PC-3 (cell line): ENCODE measurements at regions not wholly inside any gene's neighbourhood (a gene's known extent, or its start where the extent isn't known, plus 50 kb on each side); places are given as distances from the start of the nearest gene placed in this dataset.

Source experiments
- CTCF ChIP-seq: fragments of 300-600 bp; sonication (generic); conservative IDR thresholded peaks from 2 replicates; pipeline ENCODE4 v1.5.1; 2017; ENCODE audit warnings: antibody characterized with exemption, low read depth, mild to moderate bottlenecking, low read length
- EZH2 ChIP-seq: fragments of 300-600 bp; sonication (generic); IDR thresholded peaks from one replicate; pipeline ENCODE4 v1.6.1; 2017; ENCODE audit warnings: antibody characterized with exemption, mild to moderate bottlenecking, low read length; ENCODE audit not compliant: unreplicated experiment
- EZH2phosphoT487 ChIP-seq: fragments of 300-600 bp; sonication (generic); IDR thresholded peaks from 2 replicates; pipeline ENCODE4 v1.6.1; 2018; ENCODE audit warnings: mild to moderate bottlenecking, antibody characterized with exemption, low read length, borderline replicate concordance

GRCh38 chr18:30481871-30482270, 560.7 kb downstream of the DSC3 start:
- TF ChIP-seq EZH2phosphoT487 (no peak), CTCF (no peak), EZH2 (no peak)
